ENCODE measurements at regions not wholly inside any gene's neighbourhood (a gene's known extent, or its start where the extent isn't known, plus 50 kb on each side); places are given as distances from the start of the nearest gene placed in this dataset.
"Not testable (repeated sequence)": the region's sequence is repeated elsewhere in the genome, so short reads cannot be mapped to it uniquely, and the experiment has no call there.

GRCh38 chr7:101743995-101744360, 73.4 kb upstream of the CUX1 start:
- no peak for DNase-seq (ENCODE audit: low read depth)

GRCh38 chr7:101744588-101744987, 72.8 kb upstream of the CUX1 start:
- no peak for DNase-seq (ENCODE audit: low read depth)

DNA sequence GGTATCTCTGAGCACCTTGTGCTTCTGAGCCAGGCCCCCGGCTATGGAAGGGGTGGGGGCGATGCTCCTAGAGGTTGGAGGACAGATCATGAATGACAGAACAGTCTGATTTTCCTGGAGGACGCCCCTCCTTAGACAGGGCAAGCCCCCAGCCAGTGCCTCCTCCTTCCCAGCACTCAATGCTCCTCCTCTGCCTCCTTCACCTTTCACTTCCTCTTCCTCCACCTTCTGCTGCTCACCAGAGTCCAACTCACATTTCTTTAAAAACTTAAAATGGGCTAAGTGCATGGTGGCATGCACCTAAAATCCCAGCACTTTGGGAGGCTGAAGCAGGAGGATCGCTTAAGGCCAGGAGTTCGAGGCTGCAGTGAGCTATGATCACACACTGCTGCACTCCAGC, 71.1 kb upstream of the CUX1 start:
- no peak for DNase-seq (ENCODE audit: low read depth)

DNA sequence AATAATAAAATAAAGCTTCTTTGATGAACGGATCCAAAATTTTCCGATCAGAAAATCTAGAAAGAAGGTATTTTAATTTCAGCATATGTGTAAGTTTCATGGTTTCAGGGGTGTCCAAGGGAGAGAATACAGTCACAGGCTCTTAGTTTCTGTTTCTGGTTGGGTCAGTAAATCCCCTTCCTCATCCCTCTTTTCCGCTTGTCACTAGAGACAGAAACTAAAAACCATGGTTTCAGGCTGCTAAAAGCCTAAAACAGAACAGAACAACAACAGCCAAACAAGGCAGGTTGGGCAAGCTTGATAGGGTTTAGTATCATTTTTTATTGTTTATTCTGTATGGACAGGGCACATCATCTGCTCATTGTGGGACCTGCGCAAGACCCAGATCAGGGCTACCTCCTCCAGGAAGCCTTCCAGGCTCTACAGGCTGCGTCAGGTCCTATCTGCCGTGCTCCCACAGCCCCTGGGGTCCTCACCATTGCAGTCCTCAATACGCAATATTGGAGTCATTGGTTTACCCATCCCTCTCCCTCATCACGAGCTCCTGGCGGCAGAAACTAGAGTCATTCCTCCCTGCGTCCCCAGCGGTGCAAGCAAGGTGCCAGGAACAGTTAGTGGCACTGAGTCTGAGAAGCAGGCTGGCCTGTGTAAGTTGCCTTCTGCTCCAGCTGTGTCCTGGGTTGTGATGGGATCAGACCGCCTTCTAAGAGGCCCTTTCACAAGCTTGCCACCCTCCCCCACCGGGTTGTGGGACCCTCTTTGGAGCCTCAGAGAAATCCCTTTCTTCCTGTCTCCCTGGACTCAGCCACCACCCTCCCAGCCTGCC, 70.2 kb upstream of the CUX1 start:
- DNase-seq (ENCODE audit: low read depth), result no peak

GRCh38 chr7:101747879-101748345, 69.5 kb upstream of the CUX1 start:
- no peak for DNase-seq (ENCODE audit: low read depth)

GRCh38 chr7:101749891-101750290, 67.5 kb upstream of the CUX1 start:
- DNase-seq (ENCODE audit: low read depth), result no peak

DNA sequence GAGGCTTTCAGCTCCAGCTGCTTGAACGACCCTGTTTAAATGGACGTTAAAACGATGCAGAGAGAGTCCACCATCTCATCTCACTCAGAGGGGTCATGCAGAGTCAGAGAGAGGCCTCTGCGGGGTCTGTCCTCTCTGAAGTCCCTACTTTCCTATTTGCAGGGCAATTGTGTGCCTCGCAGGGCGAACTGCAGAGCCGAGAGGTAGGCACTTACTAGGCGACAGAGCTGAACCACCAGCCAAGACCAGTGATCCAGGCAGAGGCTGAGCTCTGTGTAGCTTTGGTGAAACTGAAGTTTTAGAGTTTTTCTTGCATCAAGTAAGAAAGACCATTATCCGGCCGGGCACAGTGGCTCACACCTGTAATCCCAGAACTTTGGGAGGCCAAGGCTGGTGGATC, 64.1 kb upstream of the CUX1 start:
- DNase-seq (ENCODE audit: low read depth), result no peak

DNA sequence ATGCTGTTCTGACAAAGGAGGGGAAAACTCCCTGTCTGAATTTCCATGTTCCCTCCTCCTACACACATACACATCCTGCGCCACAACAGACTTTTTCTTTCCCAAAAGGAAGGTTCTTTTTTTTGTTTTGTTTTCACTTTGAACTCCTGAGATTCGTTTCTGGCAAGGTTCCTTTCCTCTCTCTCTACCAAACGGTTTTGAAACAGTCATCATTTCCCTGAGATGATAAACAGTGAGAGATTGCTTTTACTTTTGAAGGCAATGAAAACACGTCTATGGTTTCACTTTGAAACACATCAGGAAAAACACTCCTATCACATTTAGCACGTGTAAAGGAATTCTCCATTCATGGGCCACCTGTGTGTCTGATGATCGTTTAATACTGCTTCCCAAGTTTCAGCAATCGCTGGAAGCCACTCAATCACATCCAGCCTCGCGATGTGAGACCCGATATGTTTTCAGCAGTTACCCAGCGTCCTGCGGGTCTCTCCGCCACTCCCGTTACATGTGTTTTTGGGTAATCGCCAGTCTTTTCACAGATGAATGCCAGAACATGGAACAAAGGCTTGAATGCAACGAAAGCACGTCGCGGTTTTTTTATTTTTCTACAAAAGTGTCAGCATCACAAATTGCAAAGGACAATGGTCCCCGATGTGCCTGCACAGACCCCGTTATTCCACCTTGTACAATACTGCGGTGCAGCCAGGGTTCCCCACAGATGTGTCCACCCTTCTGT, 62.8 kb upstream of the CUX1 start:
- DNase-seq (ENCODE audit: low read depth), result no peak

DNA sequence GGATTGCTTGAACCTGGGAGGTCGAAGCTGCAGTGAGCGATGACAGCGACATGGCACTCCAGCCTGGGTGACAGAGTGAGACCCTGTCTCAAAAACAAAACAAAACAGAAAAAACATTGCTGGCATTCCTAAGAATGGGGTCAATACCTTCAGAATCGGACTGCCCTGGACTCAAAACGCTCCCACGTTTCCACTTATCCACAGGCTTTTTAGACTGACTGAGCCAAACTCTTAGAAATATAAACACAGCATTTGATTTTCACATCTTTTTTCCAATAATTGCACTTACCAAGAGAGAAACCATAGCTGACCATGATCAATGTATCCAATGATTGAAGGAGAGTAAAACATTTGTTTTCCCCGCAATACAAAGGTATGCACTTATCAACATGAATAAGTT, 59.5 kb upstream of the CUX1 start:
- DNase-seq (ENCODE audit: low read depth), result no peak

DNA sequence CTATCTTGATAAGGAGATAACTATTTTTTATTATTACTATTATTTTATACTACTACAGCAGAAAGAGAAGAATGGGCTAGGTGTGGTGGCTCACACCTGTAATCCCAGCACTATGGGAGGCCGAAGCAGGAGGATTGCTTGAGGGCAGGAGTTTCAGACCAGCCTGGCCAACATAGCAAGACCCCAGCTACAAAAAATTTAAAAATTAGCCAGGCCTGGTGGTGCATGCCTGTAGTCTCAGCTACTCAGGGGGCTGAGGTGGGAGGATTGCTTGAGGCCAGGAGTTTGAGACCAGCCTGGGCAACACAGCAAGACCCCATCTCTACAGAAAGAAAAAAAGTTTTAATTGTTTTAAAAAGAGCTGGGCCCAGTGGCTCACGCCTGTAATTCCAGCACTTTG, 58.9 kb upstream of the CUX1 start:
- DNase-seq (ENCODE audit: low read depth), result not testable (repeated sequence)

GRCh38 chr7:101764221-101764620, 53.2 kb upstream of the CUX1 start:
- no peak for DNase-seq (ENCODE audit: low read depth)

DNA sequence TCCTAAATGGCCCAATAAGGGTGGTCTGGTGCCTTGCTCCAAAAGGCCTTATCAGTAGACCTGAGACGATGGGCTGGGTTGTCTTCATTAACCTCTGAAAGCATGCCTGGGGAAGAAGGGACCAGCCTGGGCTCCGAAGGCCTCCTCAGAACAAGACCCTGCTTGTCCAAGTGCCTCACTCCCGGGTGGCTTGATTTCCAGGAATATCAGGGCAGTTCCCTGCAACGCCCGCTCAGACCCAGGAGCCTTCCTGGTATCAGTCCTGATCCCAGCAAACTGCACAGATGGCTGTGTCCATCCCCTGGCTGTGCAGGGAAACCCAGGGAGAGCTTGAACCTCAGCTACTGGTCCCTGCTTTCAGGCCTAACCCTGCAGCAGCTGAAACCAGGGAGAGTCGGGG, 49.9 kb upstream of the CUX1 start:
- DNase-seq (ENCODE audit: low read depth), result no peak

Data from CMK (cell line).